ENCODE measurements at regions not wholly inside any gene's neighbourhood (a gene's known extent, or its start where the extent isn't known, plus 50 kb on each side); places are given as distances from the start of the nearest gene placed in this dataset.

DNA sequence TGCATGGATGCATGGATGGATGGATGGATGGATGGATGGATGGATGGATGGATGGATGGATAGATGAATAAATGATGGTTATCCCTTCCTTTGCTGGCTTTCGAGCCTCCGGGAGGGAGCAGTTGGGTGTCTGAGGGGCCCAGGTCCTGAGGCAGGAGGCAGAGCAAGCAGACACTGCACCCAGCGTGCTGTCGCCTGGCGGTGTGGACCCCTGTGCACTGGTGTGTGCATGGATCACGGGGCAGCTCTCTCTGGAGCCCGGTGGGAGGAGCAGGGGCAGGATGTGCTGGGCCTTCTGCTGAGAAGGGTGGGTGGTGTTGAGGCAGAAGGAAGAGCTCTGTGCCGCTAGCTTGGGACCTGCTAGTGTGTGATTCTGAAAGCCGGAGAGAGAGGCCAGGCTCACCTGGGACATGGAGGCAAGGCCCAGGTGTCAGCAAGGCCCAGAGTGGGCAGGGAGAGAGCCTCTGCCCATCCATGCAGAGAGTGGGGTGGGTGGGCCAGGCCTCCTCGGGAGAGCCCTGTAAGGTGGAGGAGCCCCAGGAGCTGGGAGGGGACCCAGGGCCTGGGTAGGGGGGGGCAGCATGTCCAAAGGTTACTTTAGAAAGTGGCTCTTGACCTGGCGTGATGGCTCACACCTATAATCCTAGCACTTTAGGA, 254.4 kb downstream of the BRD1 start:
- H4K20me1 ChIP-seq (ENCODE audit: low read length) = no peaks in the 10 kb centered on the region
- intact Hi-C loops (cut with micrococcal nuclease) = no loop called here
- CTCF ChIA-PET = no interaction called here
- H3K9me2 ChIP-seq (replicated peaks; ENCODE audit: low read length) = no peaks in the 10 kb centered on the region
- H3K4me1 ChIP-seq (ENCODE audit: insufficient read depth, low read length) = no peaks in the 10 kb centered on the region
- no peak overlapping the region for H2AFZ ChIP-seq (ENCODE audit: low read length)
- H3K4me2 ChIP-seq (ENCODE audit: low read length) = no peak overlapping the region
- no peak for ATAC-seq
- no peaks in the 10 kb centered on the region for H3K36me3 ChIP-seq (ENCODE audit: low read depth, low read length)
- TF ChIP-seq EZH2phosphoT487 (IDR thresholded peaks at IDR 0.05; ENCODE audit: borderline replicate concordance, low read length) (no peak), EZH2 (IDR thresholded peaks at IDR 0.05; ENCODE audit: low read length, unreplicated experiment) (no peak)
- TF ChIP-seq, protein P1, sequence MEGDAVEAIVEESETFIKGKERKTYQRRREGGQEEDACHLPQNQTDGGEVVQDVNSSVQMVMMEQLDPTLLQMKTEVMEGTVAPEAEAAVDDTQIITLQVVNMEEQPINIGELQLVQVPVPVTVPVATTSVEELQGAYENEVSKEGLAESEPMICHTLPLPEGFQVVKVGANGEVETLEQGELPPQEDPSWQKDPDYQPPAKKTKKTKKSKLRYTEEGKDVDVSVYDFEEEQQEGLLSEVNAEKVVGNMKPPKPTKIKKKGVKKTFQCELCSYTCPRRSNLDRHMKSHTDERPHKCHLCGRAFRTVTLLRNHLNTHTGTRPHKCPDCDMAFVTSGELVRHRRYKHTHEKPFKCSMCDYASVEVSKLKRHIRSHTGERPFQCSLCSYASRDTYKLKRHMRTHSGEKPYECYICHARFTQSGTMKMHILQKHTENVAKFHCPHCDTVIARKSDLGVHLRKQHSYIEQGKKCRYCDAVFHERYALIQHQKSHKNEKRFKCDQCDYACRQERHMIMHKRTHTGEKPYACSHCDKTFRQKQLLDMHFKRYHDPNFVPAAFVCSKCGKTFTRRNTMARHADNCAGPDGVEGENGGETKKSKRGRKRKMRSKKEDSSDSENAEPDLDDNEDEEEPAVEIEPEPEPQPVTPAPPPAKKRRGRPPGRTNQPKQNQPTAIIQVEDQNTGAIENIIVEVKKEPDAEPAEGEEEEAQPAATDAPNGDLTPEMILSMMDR (conservative IDR thresholded peaks at IDR 0.05; ENCODE audit: low read depth, low read length) = no peak
- POLR2A ChIA-PET (ENCODE audit: unreplicated experiment) = no interaction called here
- no TSS peak for BruUV-seq (replicated peaks)
- H3K9me3 ChIP-seq (ENCODE audit: low read length) = no peaks in the 10 kb centered on the region
- peaks cover 49% of the 10 kb centered on the region for H3K27me3 ChIP-seq (ENCODE audit: low read length)
- no peak overlapping the region for H3K9ac ChIP-seq (ENCODE audit: low read length)
- H3F3A ChIP-seq (ENCODE audit: low read length, unreplicated experiment) = no peaks in the 10 kb centered on the region
- H3K79me2 ChIP-seq (ENCODE audit: low read length) = no peaks in the 10 kb centered on the region
- no peak overlapping the region for H3K27ac ChIP-seq (ENCODE audit: low read length)
- no peak for DNase-seq
- no peak overlapping the region for H3K4me3 ChIP-seq (ENCODE audit: low read length)

DNA sequence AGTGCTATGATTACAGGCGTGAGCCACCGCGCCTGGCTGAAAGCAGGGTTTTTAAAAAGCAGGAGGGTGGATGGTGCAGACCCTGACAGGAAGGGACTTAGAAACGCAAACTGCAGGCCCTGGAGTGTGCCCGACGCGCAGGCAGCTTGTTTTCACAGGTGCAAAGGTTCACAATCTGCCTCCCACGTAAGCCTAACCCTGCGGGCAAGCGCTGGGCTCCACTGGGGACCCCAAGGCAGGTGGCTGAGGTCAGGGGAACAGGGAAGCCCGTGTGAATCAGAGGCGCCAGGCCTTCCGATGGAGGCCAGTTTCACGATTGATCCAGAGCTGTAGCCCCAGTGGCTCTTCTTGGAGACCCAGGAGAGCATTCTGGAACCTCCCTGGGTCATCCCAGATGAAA, 256.3 kb downstream of the BRD1 start:
- H3K4me2 ChIP-seq (ENCODE audit: low read length) = no peak overlapping the region
- ATAC-seq = no peak
- H3K27me3 ChIP-seq (ENCODE audit: low read length) = peaks cover 51% of the 10 kb centered on the region
- TF ChIP-seq EZH2 (IDR thresholded peaks at IDR 0.05; ENCODE audit: low read length, unreplicated experiment) (no peak), EZH2phosphoT487 (IDR thresholded peaks at IDR 0.05; ENCODE audit: borderline replicate concordance, low read length) (no peak)
- TF ChIP-seq, protein P1 (conservative IDR thresholded peaks at IDR 0.05; ENCODE audit: low read depth, low read length) = no peak
- ChIA-PET POLR2A (ENCODE audit: unreplicated experiment) (no interaction called here), CTCF (no interaction called here)
- intact Hi-C loops (cut with micrococcal nuclease) = no loop called here
- H4K20me1 ChIP-seq (ENCODE audit: low read length) = no peaks in the 10 kb centered on the region
- no TSS peak for BruUV-seq (replicated peaks)
- H2AFZ ChIP-seq (ENCODE audit: low read length) = no peak overlapping the region
- H3K9me3 ChIP-seq (ENCODE audit: low read length) = no peaks in the 10 kb centered on the region
- no peak for DNase-seq
- H3K4me1 ChIP-seq (ENCODE audit: insufficient read depth, low read length) = no peaks in the 10 kb centered on the region
- no peaks in the 10 kb centered on the region for H3K9me2 ChIP-seq (replicated peaks; ENCODE audit: low read length)
- no peaks in the 10 kb centered on the region for H3K36me3 ChIP-seq (ENCODE audit: low read depth, low read length)
- no peaks in the 10 kb centered on the region for H3F3A ChIP-seq (ENCODE audit: low read length, unreplicated experiment)
- H3K9ac ChIP-seq (ENCODE audit: low read length) = no peak overlapping the region
- no peak overlapping the region for H3K27ac ChIP-seq (ENCODE audit: low read length)
- H3K79me2 ChIP-seq (ENCODE audit: low read length) = no peaks in the 10 kb centered on the region
- H3K4me3 ChIP-seq (ENCODE audit: low read length) = no peak overlapping the region

DNA sequence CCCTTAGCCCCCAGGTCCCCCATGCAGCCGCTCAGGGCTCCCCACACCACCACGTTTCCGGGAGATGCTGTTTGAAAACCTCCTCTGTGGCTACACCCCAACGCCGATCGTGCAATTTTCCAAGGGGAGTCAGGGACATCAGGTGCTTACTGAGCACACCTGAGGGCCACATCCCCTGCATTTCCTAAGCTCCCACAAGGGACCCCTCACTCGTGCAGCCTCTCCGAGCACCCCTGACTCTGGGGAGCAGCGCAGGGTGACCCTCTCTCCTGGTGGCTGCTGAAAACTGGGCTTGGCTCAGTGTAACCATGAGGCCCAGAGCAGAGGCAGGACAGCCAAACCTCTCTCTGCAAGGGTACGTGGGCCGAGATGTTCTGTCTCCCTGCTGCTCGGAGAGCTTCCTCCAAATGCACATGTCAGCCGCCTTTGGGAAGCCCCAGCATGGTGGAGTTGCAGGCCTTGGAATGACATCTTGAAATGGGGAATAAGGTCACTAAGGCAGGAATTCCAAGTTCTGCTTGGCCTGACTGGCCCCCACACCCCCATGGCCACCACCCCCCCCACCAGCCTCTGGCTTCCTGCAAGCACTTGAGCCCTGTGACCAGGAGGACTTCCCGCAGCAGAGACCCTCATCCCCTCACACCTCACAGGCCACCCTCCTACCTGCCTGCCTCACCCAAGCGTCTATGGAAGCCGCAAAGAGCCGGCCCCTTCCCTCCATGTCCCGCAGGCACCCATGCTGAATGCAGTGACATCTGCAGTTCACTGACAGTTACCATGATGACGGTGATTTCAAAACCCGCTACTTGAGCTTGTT, 257.4 kb downstream of the BRD1 start:
- intact Hi-C loops (cut with micrococcal nuclease) = no loop called here
- Histone ChIP-seq H3K9me3 (ENCODE audit: low read length) (no peaks in the 10 kb centered on the region), H3K4me2 (ENCODE audit: low read length) (no peak overlapping the region), H3K27ac (ENCODE audit: low read length) (no peak overlapping the region), H2AFZ (ENCODE audit: low read length) (no peak overlapping the region), H3F3A (ENCODE audit: low read length, unreplicated experiment) (no peaks in the 10 kb centered on the region), H3K27me3 (ENCODE audit: low read length) (peaks cover 52% of the 10 kb centered on the region), H4K20me1 (ENCODE audit: low read length) (no peaks in the 10 kb centered on the region), H3K4me3 (ENCODE audit: low read length) (no peak overlapping the region), H3K4me1 (ENCODE audit: insufficient read depth, low read length) (no peaks in the 10 kb centered on the region), H3K9me2 (replicated peaks; ENCODE audit: low read length) (no peaks in the 10 kb centered on the region), H3K9ac (ENCODE audit: low read length) (no peak overlapping the region), H3K79me2 (ENCODE audit: low read length) (no peaks in the 10 kb centered on the region), H3K36me3 (ENCODE audit: low read depth, low read length) (no peaks in the 10 kb centered on the region)
- TF ChIP-seq, protein P1 (conservative IDR thresholded peaks at IDR 0.05; ENCODE audit: low read depth, low read length) = no peak
- TF ChIP-seq EZH2 (IDR thresholded peaks at IDR 0.05; ENCODE audit: low read length, unreplicated experiment) = no peak
- TF ChIP-seq EZH2phosphoT487 (IDR thresholded peaks at IDR 0.05; ENCODE audit: borderline replicate concordance, low read length) = no peak
- CTCF ChIA-PET = no interaction called here
- POLR2A ChIA-PET (ENCODE audit: unreplicated experiment) = no interaction called here
- DNase-seq = no peak
- no TSS peak for BruUV-seq (replicated peaks)
- ATAC-seq = no peak

All from PC-3 (cell line).